Motor neuron (in vitro differentiated cells): ENCODE measurements at regions not wholly inside any gene's neighbourhood (a gene's known extent, or its start where the extent isn't known, plus 50 kb on each side); places are given as distances from the start of the nearest gene placed in this dataset.

Experiments
- ATAC-seq, 8 experiments: fragments of 200-7000 bp; cut with Tn5 transposase; replicated peaks in 6 of 8; 2 replicates each; pipeline ENCODE4 v1.8.0; 2021; ENCODE audit warnings: mild to moderate bottlenecking in 8 of 8, moderate library complexity in 8 of 8
- H3K27ac ChIP-seq, 2 donors: fragments of 250-450 bp; sonication (Bioruptor Pico); 2 replicates each; pipeline ENCODE4 v1.9.0; 2021; ENCODE audit warnings: antibody characterized with exemption in 2 of 2, mild to moderate bottlenecking in 2 of 2, moderate library complexity in 1 of 2
- H3K4me1 ChIP-seq, 2 donors: fragments of 250-450 bp; sonication (Bioruptor Pico); replicated peaks in 1 of 2; 2 replicates each; pipeline ENCODE4 v1.6.1; 2021; ENCODE audit warnings: antibody characterized with exemption in 2 of 2, mild to moderate bottlenecking in 2 of 2, moderate library complexity in 1 of 2
- H3K4me3 ChIP-seq, 5 donors: fragments of 250-450 bp; sonication (Bioruptor Pico); 2 replicates each; pipeline ENCODE4 v1.9.0; 2021; ENCODE audit warnings: antibody characterized with exemption in 5 of 5, mild to moderate bottlenecking in 5 of 5, moderate library complexity in 4 of 5
- WGBS, 10 experiments: fragments of 450-650 bp; shearing (Covaris generic); methylation state at CpG; one replicate each; pipeline ENCODE4 v1.0.0; 2022; 5-methylcytosine and 5-hydroxymethylcytosine counted together
- in situ Hi-C, 9 experiments: fragments of 400-800 bp; cut with MboI; loops; one replicate each; pipeline ENCODE4 v1.15.0; 2021; ENCODE audit warnings: low sequenced_read_pairs in 9 of 9, low pct_unique_long_range_greater_than_20kb in 2 of 9; ENCODE audit not compliant: unreplicated experiment in 9 of 9

DNA sequence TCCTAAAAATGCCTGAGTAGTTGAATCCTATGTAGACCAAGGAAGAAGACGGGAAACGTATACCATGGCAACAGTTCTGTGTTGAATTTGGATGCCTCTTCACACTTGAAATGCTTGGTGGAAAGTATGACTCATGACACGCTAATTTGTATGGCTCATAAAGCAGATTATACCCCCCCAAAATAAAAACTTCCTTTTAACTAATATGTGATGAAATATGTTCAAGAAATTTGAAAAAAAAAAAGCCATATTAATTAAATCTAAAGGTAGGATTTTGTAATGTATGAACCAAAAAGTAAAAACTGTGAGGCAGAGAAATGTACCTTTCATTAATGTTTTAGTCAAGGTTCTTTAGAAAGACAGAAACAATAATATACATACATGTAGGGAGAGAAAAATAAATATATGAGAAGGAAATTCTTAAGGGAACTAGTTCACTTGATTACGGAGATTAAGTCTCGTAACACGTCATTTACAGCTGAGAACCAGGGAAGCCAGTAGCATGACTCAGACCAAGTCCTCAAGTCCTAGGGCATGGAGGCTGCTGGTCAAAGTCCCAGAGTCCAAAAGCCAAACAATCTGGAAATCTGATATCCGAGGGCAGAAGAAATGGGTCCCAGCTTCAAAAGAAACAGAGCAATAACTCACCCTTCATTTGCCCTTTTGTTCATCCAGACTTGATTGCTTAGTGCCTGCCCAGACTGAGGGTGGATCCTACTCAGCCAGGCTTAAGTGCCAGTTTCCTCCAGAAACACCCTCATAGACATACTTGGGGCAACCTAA, 485.1 kb downstream of the SEMA3D start:
- ATAC-seq, result peak in 2 of 8 experiments; percentile 55 to 60
- no peak overlapping the region for H3K4me3 ChIP-seq
- no peak overlapping the region for H3K27ac ChIP-seq
- 39 to 95% (median 83%) methylated on average over 2 to 7 of the region's 7 CpGs for WGBS, 10 experiments
- in situ Hi-C loops, result no loop called here
- no peaks in the 10 kb centered on the region for H3K4me1 ChIP-seq

GRCh38 chr7:84700563-84701370, 486.1 kb downstream of the SEMA3D start:
- 90 to 100% (median 98%) methylated on average over 1 to 2 of the region's 2 CpGs; no CpG with 5 or more reads in 2 of the 10 experiments for WGBS, 10 experiments
- Histone ChIP-seq H3K4me3 (no peak overlapping the region), H3K4me1 (no peaks in the 10 kb centered on the region), H3K27ac (no peak overlapping the region)
- in situ Hi-C loops, result no loop called here
- ATAC-seq, result no peak

DNA sequence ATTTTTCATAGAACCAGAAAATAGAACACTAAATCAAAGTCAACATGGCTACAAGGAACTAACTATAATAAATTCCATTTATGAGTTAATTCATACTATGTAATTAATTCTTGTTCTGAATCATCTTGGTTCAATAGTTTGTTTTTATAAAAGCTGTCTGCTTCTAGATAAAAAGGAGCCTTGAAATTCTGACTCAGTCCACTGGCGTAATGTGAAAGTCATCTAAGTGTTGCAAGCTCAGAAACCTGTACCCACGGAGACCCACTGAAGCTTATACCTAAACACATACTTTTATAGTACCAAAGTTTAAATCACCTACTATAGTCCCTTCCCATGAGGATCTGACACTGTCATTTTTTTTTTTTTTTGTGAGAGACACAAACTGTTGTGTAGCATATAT, 489.4 kb downstream of the SEMA3D start:
- 40 to 100% (median 80%) methylated on average over 1 to 2 of the region's 2 CpGs; no CpG with 5 or more reads in 2 of the 10 experiments for WGBS, 10 experiments
- in situ Hi-C loops, result no loop called here
- Histone ChIP-seq H3K27ac (no peak overlapping the region), H3K4me1 (no peaks in the 10 kb centered on the region), H3K4me3 (no peak overlapping the region)
- ATAC-seq, result peak in 1 of 8 experiments; percentile 25

DNA sequence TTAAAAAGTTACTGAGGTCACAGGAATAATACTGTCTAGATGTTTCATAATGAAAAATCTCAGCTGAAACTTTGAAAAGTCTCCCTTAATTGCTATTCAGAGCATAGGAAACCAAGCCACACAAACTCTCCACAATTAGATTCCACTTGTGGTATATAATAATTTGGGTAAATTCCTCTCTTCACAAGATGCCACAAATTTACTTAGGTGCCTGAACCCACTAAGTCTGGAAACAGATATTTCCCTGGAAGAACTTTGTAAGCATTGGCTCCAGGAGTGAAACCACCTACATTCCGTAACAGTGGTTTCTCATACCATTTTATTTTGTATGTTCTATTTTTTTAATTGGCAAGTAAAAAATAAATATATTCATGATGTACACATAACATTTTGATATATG, 493.4 kb downstream of the SEMA3D start:
- 83 to 100% (median 91%) methylated on average over 1 of the region's 1 CpG; no CpG with 5 or more reads in 2 of the 10 experiments for WGBS, 10 experiments
- no peak overlapping the region for H3K4me3 ChIP-seq
- in situ Hi-C loops, result no loop called here
- ATAC-seq, result no peak
- no peak overlapping the region for H3K27ac ChIP-seq
- no peaks in the 10 kb centered on the region for H3K4me1 ChIP-seq

DNA sequence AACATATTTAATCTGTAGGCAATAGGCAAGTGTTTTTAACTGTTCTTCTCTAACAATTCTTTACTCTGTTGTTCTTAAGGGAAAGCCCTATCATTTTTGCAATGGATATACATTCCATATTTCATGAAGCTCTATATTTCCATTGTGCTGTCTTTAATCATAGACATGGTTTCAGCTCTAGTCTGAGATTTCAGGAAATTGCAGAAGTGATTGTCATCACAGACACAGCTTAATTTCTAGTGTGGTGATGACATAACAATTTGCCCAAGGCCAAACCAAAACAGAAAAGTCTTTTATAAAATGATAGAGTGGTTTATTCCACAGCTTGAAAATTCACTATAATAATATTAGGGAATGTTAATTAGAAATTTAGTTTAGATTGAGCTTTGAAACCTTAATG, 494.1 kb upstream of the SEMA3A start:
- Histone ChIP-seq H3K4me1 (no peaks in the 10 kb centered on the region), H3K27ac (no peak overlapping the region), H3K4me3 (no peak overlapping the region)
- in situ Hi-C loops, result no loop called here
- peak in 1 of 8 experiments; percentile 26 for ATAC-seq

- Histone ChIP-seq H3K27ac (no peak overlapping the region), H3K4me3 (no peak overlapping the region), H3K4me1 (no peaks in the 10 kb centered on the region)
- in situ Hi-C loops, result no loop called here
- ATAC-seq, result peak in 1 of 8 experiments; percentile 33
- WGBS, 10 experiments, result 20 to 100% (median 81%) methylated on average over 1 of the region's 1 CpG; no CpG with 5 or more reads in 2 of the 10 experiments
These were observed 491.8 kb upstream of the SEMA3A start for GRCh38 chr7:84686373-84686772.

DNA sequence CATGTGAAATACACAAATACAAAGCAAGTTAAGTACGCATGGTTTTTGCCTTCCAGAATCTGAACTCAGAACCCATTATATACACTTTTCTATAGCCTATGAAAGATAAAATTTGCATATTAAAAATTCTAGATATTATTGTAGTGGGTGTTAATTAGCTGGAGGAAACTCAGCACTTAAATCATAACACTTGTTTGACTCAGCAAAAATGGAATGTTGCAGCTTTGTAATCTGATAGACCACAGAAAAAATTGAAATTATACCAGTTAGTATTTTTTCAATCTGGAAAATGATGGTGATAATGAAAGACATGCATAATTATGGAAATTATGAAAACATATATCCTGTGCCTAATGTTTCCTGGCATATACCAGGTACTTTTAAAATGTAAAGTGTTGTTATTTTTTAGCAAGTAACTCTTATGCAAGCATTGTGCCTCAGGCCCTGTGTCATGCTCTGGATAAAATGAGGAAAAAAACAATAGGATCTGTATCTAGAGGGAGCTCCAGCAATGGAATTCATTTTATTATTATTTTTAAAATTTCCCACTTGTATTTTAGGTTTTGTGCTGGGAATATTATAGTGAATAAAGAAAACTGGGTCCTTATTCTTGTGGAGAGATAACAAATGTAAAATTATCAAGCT, 490.4 kb upstream of the SEMA3A start:
- H3K4me3 ChIP-seq, result no peak overlapping the region
- no peak overlapping the region for H3K27ac ChIP-seq
- no peaks in the 10 kb centered on the region for H3K4me1 ChIP-seq
- WGBS, 10 experiments, result 86 to 100% (median 100%) methylated on average over 1 of the region's 1 CpG
- in situ Hi-C loops, result no loop called here
- no peak for ATAC-seq

DNA sequence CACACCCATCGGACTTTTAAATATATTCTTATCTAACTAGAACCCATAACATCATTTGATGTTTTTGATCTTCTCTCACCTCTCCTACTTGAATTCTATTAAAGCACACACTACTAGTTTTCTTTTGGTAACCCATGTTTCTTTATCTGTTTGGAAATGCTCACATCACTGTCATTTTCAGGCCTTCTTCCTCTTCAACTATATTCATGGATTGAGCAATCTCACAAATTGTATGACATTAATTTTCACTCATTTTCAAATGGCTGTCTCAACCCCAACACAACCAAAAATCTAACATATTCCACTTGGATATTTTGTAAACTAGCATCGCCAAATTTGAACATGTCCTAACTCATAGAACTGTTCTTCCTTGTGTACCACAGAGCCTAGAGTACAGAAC, 488.0 kb upstream of the SEMA3A start:
- WGBS, 10 experiments, result 67 to 100% (median 92%) methylated on average over 2 of the region's 2 CpGs
- in situ Hi-C loops, result no loop called here
- Histone ChIP-seq H3K4me3 (no peak overlapping the region), H3K27ac (no peak overlapping the region), H3K4me1 (no peaks in the 10 kb centered on the region)
- ATAC-seq, result no peak

DNA sequence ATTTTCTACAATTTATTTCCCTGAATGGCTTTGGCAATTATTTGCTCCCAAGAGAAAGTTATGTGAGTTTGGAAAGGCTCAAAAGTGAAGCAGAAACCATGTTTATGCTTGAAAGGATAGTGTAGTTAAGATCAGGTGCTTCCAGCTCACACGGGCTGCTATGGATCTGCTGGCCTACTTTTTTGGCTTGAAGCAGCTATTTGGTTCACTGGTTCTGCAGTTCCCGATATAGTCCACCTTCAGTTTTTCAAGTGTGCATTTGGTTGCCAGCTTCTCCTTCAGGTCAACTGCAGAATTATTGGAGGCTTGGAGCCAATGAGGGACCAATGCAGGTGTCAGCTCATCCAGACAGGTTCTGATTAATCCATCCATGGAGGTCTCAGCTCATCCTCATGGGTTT, 484.3 kb upstream of the SEMA3A start:
- H3K4me3 ChIP-seq, result no peak overlapping the region
- in situ Hi-C loops, result no loop called here
- no peak for ATAC-seq

GRCh38 chr7:84677117-84677732, 482.6 kb upstream of the SEMA3A start:
- Histone ChIP-seq H3K4me3 (no peak overlapping the region), H3K4me1 (no peaks in the 10 kb centered on the region), H3K27ac (no peak overlapping the region)
- 29 to 100% (median 100%) methylated on average over 1 of the region's 1 CpG; no CpG with 5 or more reads in 4 of the 10 experiments for WGBS, 10 experiments
- in situ Hi-C loops, result no loop called here
- peak in 1 of 8 experiments; percentile 58 for ATAC-seq

More for the DNA sequence above, 484.3 kb upstream of the SEMA3A start:
- H3K27ac ChIP-seq, result no peak overlapping the region
- no peaks in the 10 kb centered on the region for H3K4me1 ChIP-seq
- 50 to 100% (median 82%) methylated on average over 1 to 2 of the region's 2 CpGs; no CpG with 5 or more reads in 2 of the 10 experiments for WGBS, 10 experiments

DNA sequence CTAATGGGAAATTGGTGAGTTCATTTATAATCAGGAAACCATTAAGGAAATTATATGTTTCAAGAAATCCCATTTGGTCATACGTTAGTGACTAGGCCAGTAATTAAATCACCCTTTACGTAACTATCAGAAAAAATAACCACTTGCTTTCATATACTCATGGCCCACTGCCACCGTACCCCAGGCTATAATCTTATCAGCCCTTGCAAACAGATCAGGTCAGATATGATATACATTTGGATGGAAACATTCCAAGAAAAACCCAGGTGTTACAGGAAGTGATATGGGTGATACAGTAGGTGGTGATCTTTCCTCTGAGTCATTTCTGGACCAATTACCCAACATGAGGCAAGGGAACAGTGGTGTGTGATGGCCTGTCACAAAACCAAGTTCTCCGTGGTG, 481.0 kb upstream of the SEMA3A start:
- in situ Hi-C loops, result no loop called here
- H3K27ac ChIP-seq, result no peak overlapping the region
- peak in 2 of 8 experiments; percentile 57 to 65 for ATAC-seq
- 44 to 98% (median 96%) methylated on average over 1 to 4 of the region's 4 CpGs; no CpG with 5 or more reads in 1 of the 10 experiments for WGBS, 10 experiments
- H3K4me1 ChIP-seq, result no peaks in the 10 kb centered on the region
- H3K4me3 ChIP-seq, result no peak overlapping the region

GRCh38 chr7:84674236-84674913, 479.8 kb upstream of the SEMA3A start:
- no peak overlapping the region for H3K4me3 ChIP-seq

More at GRCh38 chr7:84674236-84674913, 479.8 kb upstream of the SEMA3A start:
- ATAC-seq, result no peak
- 33 to 100% (median 82%) methylated on average over 1 to 2 of the region's 2 CpGs for WGBS, 10 experiments
- Histone ChIP-seq H3K4me1 (no peaks in the 10 kb centered on the region), H3K27ac (no peak overlapping the region)
- in situ Hi-C loops, result no loop called here
